GM21381 (cell line): ENCODE measurements at regions not wholly inside any gene's neighbourhood (a gene's known extent, or its start where the extent isn't known, plus 50 kb on each side); places are given as distances from the start of the nearest gene placed in this dataset.

Experiments
- ATAC-seq: cut with Tn5 transposase; IDR thresholded peaks from one replicate; pipeline ENCODE4 v1.9.1; 2021; ENCODE audit warnings: mild to moderate bottlenecking, moderate library complexity; ENCODE audit not compliant: unreplicated experiment

DNA sequence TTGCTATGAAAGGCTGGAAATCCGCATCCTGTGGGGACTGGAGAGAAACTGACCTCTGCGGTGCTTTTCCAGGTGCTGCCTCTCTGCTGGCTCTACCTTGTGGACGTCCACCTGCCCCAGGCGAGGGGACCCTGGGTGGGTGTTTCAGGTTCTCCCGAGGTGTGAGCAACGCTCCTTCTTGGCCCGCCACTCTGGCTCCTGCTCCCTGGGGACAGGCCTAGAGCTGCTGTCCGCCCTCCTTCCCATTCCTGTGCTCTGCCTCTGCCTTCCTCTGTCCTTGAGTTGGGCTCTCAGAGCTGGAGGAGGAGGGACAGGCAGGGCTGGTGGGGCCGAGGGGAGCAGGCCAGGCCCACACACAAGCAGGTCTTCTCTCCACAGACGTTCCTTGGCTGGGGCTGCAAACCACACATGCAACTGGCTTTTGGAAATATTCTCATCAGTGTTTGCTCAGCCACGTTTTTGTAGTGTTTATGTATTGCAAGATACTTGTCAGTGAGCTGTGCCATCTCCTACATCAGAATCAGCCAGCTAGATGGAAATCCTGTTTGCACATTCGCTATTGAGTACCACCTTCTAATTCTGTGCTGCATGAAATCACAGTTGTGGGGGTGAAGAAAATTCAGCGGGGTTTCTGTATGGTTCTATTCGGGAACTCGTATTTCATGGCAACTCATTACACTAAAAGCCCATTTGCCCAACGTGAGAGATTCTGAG is 1115.0 kb downstream of the BRD1 start:
- ATAC-seq, result no peak

- ATAC-seq, result no peak
These were observed 1116.0 kb downstream of the BRD1 start for GRCh38 chr22:48711669-48712068.

- no peak for ATAC-seq
These were observed 1116.6 kb downstream of the BRD1 start for GRCh38 chr22:48711031-48711431.

- ATAC-seq, result no peak
These were observed 1117.3 kb downstream of the BRD1 start for GRCh38 chr22:48710410-48710809.

- no peak for ATAC-seq
These were observed 1117.7 kb downstream of the BRD1 start for GRCh38 chr22:48709976-48710375.

DNA sequence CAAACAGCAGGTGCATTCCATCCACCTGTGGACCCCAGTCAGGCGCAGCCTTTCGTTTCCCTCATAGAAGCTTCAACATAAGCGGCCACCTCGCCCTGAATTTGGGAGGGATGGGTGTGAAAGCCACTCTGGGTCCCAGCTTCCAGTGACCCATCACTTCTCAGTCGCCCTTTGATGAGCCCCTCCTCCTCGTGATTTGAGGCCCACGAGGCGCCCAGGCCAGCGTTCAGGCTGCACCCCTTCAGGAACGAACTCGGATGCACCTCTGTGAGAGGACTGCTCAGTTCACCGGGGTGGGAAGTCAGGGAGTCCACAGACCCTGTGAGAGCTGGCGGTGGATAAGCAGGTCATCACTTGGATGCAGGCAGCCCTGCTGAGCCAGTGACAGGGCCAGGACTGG is 1118.2 kb downstream of the BRD1 start:
- ATAC-seq, result no peak

- no peak for ATAC-seq
These were observed 1119.0 kb downstream of the BRD1 start for GRCh38 chr22:48708558-48709245.

DNA sequence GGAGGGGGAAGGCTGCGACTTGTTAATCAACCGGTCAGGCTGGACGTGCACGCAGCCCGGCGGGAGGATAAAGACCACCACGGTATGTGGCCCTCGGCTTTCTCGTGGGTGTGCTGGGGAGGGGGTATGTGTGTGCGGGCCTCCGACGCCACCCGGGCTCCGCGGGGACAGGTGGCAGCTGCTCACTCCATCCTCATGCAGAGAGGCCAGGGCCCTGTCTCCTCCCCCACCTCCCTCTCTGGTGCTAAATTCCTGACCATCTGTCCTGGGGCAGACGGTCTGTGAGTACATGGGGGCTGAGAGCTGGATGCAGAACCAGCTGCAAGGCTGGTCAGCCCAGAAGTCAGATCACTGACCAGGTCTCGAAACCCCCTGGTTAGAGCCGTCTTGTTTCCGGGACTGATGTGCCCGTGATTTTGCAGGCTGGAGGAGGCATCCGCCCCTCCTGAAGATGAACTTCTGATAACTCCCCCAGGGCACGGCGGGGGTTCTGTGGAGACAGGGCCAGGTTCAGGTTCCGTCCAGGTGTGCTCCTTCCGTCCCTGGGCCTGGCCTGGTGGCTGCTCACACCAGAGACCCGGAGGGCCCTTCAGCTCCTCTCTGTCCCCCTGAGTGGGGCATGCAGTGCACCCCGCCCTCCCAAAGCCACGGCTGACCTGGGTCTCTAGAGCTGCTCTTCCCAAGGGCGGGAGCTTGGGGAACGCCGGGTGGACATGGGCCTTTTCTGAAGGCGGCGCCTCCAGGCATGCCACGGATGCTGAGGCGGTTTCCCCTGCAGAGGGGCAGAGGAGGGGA is 1119.7 kb downstream of the BRD1 start:
- no peak for ATAC-seq

DNA sequence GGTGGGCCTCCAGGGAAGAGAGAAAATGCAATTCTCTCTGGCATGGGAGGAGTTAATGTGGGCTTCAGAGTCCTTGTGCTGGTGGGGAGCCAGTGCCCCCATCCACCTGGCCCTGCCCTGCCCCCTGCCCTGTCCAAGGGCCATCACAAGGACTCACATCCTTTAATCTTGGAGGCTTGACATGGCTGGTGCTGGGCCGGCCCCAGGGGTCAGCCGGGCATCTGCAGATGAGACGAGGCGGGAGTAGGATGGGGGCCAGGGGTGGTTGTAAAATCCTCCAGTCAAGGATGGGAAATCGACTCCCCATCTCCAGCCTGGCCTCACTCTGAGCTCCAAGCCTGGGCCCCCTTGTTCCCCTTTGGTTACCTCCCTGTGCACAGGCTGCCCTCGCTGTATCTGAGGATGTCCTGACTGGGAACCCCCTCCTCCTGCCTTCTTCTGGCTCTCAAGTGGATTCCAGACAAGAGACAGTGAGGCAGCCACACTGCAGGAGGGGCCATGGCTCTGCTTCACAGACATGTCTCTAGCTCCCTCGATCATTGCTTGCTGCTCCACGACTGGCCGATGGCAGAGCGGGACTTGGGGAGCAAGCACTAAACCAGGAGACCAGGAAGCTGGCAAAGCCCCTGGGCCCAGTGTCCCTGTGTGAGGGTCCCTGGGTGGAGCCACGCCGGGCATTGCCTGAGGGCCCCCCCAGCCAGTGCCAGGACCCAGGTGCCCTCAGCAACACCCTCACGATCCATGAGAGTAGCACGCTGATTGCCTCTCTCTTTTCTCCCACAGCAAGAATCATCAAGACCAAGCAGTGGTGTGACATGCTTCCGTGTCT is 1120.5 kb downstream of the BRD1 start:
- no peak for ATAC-seq

DNA sequence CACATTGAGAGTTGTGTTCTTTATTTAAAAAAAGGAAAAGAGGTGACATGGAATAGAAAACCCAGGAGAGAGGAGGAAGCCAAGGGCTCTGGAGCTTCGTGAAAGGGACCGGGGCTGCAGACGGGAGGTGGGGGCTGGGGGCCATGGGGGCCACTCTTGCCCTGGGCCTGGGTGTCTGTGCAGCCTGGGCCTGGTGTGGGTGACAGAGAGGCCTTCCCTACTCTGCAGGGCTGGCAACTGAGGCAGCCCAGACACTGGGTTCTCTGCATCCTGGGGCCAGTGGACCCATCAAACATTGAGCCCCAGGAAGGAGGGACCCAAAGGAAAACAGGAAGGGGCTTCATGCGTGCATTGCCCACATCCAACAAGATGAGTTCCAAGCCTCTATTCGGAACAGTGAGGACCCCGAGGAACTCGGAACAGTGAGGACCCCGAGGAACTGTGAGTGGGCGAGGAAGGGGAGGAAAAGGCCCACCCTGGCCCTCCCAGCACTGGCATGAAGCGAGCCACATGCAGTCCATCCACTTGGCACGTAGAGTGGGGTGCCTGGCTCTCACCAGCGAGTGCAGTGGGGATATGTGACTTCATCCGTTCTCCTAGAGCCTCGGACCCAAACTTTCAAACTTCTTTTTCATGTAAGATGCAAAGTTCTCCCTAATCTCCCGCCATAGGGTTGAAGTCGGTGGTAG is 1121.6 kb downstream of the BRD1 start:
- no peak for ATAC-seq

DNA sequence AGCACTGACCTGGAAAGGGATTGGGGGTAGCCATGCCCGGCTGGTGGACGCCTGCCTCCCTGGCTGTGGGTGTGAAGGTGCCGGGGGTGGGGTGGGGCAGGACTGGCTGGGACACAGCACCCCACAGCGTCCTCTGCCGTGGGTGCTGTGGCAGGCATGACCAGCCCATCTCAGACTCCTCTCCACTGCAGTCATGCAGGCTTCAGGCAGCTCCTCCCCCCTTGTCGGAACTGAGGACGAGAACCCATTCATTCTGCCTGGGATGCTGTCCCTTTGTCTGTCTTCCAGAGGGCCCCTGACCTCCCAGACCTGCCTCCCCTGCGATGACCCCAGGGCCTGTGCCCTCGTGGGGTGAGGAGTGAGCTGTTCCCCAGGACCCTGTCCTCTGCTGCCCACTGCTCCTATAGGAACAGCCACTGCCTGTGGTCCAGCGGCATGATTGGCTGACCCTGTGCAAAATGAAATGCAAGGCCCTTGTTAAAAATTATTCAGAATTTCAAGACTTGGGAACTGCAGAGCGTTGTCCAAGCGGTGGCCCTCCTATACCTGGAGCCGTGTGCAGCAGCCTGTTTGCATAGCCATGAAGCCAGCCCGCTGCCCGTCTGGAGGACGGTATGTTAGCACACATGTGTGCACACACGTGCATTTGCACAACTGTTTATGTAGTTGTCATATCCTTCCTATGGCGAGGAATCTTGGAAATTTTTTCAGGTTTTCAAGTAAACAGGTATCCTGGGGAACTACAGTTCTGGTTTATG is 1122.3 kb downstream of the BRD1 start:
- no peak for ATAC-seq

DNA sequence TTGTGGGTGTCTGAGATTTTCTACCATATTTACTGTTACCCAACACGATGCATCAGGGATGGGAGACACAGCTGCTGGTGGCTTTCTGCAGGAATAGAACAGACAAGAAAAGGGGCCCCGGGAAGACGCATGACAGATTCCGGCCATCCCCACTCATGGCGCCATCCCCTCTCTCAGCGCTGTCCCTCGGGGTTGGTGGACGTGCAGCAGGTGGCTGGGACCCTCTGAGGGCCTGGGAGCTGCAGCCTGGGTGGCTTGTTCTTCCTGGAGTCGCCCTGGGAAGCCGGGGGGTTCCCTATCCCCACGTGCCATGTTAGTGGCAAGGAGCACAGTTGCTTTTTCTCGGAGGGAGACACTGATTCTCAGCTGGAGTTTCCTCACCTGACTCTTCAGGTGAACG is 1123.3 kb downstream of the BRD1 start:
- ATAC-seq, result no peak

DNA sequence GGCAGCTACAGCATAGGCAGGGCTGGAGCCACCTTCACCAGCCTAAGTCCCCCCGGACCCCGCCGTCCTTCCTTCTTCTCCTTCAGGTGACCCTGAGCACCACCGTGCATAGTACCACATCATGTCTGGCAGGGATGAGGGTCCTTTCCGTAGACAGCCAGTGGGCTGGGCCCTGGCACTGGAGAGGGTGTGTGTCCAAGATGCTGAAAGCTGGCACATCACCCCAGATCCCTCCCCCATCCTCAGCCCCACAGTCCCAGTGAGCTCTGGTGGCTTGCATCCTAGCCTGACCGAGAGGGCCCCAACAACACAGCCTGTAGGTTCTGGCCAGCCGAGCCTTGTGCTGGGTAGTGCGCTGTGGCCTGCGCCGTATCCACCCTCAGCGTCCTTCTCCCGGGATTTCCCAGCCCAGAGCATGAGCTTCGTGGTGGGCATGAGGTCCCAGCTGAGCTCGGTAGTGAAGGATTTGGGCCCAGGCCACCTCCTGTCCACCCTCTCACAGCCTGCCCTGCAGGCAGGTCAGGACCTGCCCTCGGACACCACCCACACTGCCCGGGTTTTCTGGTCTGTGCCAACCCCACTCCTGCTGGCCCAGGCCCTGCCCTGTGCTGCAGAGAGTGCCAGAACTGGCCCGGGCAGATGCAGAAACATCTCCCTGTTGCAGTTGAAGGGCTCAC is 1124.3 kb downstream of the BRD1 start:
- no peak for ATAC-seq

- ATAC-seq, result no peak
These were observed 1125.0 kb downstream of the BRD1 start for GRCh38 chr22:48702573-48703264.

DNA sequence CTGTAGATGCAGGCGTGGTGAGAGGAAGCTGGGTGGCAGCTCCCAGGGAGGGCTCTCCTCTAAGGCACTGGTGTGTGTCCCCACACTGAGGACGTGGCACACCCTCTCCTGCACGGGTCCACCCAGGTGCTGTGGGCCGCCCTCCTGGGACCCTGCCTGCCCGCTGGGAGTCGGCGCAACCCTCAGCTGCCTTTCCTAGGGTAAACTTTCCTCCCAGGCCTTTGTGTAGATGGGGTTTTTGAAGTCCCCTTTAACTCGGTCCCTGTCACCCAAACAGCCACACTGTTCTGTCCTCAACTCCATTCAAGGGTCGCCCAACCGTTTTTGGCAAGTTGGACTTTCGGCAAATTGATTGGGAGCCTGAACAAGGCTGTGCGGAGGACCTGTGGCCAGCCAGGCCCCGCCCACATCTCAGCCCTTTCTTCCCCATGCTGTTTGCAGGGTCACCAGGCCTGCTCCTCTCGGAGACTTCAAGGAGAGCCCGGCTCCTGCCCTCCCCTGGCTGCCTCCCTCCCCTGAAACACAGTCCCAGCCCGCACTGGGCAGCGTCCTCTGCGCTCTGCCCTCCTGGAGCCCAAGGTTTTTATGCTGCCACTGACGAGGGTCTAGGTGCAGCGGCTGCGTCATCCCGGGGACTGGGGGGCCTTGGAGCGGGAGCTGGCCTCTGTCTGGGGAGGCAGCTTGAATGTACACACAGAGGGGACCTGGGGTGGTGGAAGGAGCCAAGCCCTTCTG is 1126.2 kb downstream of the BRD1 start:
- ATAC-seq, result no peak

GRCh38 chr22:48700566-48701295 is 1126.9 kb downstream of the BRD1 start:
- ATAC-seq, result no peak

- no peak for ATAC-seq
These were observed 1127.5 kb downstream of the BRD1 start for GRCh38 chr22:48700180-48700565.
